IPS DF 4.7 (cell line): ENCODE measurements at regions not wholly inside any gene's neighbourhood (a gene's known extent, or its start where the extent isn't known, plus 50 kb on each side); places are given as distances from the start of the nearest gene placed in this dataset.
A peak's percentile ranks its signal among the peaks of the same experiment; 100 is the strongest.
"Not testable (repeated sequence)": the region's sequence is repeated elsewhere in the genome, so short reads cannot be mapped to it uniquely, and the experiment has no call there.

Experiments
- DNase-seq: peaks from one replicate; pipeline ENCODE4 v3.0.0-alpha.2; 2013; ENCODE audit warnings: low spot score; ENCODE audit errors: extremely low read depth

- DNase-seq: no peak
Measured at GRCh38 chr6:85971238-85971637, 328.6 kb upstream of the SYNCRIP start.

DNA sequence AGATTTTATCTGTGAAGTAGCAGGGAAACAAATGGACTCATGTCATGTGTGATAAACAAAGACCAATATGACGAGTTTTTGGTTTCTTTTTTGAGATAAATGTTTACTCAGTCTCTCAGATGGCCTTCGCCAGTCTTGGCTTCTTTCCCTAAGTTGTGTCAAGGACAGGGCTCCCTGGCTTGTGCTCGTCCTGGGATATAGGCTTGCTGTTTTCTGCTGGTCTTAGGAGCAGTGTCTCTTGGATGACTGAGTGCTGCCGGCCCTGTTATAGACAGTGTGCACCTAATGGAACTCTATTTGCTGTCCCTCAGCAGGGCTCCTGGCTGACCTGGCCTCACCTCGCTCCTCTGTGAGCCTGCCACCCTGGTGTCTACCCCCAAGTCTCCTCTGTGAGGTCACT lies 324.1 kb upstream of the SYNCRIP start:
- DNase-seq: no peak

GRCh38 chr6:85961746-85962145 lies 319.1 kb upstream of the SYNCRIP start:
- no peak for DNase-seq

DNA sequence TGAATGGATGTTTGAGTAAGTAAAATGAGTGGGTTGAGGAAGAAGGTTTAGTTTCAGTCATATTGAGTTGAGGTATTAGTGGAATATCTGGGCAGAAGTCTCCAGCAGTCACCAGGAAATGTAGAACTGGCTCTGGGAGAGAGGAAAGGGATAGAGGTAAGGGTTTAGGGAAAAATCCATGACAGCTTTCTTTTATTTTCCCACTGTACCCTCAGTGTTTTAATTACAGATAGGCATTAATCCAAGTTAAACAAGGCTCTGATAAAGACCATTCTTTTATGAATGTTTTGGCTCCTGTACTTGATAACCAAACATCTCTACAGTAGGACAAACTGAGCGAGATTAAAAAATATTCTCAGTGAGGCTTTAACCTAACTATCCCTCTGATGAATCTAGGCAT lies 318.4 kb upstream of the SYNCRIP start:
- no peak for DNase-seq

GRCh38 chr6:85948481-85948880 lies 305.8 kb upstream of the SYNCRIP start:
- no peak for DNase-seq

DNA sequence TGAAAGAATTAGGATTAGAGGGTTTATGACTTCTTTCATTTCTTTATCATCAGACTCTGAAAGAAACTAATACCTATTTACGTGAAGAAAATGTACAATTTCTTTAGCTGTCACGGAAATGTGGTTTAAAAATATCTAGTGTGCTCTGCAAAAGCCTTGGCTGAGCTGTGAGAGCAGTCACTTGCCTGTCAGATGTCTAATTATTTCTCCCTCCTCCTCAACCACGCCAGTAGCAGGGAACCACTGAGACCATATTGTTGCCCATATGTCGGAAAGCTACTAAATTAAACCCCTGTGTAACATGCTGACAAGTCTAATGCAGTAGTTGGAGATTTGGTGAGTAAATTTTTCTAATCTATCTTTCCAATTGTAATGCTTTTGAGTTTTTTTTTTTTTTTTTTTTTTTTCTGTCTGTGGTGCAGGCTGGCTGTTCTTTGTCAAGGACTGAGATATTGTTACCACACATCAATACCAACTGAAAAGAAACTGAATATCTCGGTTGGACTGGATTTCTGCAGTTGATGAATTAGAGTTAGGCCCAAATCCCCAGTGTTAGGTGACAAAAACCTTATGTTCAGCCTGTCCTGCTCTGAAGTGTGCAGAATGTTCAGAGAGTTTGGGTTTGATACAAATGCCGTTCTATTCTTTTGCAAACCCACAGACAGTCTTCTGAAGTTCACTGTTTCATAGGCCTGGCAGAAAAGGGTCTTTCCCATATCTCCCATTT lies 302.9 kb upstream of the SYNCRIP start:
- DNase-seq: no peak

DNA sequence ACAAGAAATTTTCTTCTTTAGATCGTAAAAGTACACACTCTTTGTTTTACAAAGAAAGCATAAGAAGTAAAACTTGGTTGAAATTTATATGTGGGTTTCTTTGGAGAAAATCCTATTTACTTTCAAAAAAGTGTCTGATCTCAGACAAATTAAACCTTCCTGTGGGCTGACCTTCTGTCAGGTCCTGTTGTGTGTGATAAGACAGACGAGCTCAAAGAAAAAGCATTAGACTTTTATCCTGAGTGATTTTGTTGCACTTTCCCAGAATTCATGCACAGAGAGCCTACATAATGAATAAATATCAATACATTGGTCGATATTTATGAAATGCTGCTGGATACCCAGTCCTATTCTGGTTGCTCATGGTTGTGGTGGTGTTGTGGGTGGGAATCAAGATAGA lies 302.1 kb upstream of the SYNCRIP start:
- DNase-seq: no peak

GRCh38 chr6:85942844-85943243 lies 300.2 kb upstream of the SYNCRIP start:
- no peak for DNase-seq

- no peak for DNase-seq
Measured at GRCh38 chr6:85936916-85937315, 294.2 kb upstream of the SYNCRIP start.

DNA sequence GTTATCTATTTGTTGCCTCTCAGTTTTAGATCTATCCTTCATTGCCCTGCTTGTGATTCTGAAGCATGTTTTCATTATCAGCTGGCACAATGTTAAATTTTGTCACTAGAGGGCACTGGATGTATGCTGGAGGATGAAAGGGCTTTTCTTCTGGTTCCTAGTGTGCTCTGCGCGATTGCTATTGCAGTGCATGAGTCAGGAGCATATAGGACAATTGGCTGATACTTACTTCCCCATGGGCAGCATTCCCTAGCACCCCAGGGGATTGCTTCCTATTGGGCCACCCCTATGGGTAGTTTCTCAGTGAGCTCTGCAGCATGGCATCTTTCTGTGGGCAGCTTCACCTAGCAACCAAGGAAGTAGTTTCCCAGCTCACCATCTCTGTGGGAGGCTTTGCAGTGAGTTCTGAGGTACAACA lies 280.3 kb upstream of the SYNCRIP start:
- peak; percentile 51 for DNase-seq

DNA sequence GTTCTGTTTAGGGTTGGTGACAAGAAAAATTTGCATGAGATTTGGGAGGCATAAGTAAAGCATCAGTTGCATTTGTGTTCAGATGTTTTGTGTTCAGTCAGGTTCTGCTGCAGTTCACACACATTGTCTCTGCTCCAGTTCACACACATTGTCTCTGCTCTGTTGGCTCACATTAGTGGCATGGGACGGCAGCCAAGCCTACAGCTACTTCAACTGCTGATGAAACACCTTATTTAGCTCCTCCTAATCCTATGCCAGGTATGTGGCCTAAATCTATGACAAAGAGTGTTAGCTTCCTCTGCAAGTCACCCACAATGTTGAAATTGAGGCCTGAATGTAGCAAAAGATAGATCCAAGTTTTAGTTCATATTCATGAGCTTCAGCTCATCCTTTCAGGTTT lies 278.1 kb upstream of the SYNCRIP start:
- no peak for DNase-seq

DNA sequence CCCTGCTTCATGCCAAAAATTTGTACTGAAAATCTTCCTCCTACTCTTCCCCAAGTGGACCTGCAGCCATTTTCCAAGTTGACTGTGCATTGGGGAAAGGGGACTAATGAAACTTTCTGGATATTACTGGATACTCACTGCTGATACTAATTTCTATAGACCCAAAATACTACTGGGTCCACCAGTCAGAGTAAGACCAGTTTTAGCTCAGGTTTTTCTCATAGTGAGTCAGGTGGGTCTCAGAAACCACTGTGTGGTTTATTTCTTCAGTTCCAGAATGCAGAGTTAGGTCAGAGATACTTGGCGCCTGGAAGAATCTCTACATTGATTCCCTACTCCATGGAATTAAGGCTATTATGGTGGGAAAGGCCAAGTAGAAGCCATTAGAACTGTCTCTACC lies 274.8 kb upstream of the SYNCRIP start:
- no peak for DNase-seq

DNA sequence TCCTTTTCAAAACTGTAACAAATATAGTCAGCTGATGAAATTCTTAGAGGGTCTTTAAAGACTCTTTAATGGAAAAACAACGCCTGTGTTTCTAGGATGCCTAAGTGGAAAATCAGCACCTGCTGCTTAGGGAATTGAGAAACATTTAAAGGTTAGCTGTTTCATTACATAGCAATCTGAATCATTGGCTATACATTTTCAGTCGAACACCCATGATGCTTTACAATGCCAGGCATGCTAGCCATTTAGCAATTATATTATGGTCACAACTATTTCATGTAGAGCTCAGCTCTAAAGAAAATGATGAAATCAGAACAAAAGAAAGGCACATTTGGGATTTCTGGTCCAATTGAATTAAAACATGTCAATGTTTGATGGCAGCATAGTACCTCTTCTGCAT lies 270.3 kb upstream of the SYNCRIP start:
- DNase-seq: no peak

GRCh38 chr6:85912582-85912981 lies 269.9 kb upstream of the SYNCRIP start:
- DNase-seq: no peak

DNA sequence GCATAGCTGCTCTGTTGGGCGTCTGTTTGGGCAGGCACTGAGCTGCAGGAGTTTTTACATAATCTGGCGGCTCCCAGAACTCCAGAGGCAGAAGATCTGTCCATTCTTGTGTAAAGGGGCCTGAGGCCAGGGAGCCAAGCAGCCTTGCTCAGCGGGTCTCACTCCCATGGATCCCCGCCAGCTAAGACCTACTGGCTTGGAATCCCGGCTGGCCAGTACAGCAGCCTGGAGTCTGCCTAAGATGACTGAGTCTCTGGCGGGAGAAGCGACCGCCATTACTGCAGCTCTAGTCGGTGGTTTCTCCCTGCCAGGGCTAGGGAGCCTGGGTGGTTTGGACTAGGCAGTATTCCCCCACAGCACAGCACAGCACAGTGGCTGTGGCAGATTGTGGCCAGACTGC lies 268.4 kb upstream of the SYNCRIP start:
- DNase-seq: no peak

- not testable (repeated sequence) for DNase-seq
Measured at GRCh38 chr6:85908120-85908519, 265.4 kb upstream of the SYNCRIP start.

DNA sequence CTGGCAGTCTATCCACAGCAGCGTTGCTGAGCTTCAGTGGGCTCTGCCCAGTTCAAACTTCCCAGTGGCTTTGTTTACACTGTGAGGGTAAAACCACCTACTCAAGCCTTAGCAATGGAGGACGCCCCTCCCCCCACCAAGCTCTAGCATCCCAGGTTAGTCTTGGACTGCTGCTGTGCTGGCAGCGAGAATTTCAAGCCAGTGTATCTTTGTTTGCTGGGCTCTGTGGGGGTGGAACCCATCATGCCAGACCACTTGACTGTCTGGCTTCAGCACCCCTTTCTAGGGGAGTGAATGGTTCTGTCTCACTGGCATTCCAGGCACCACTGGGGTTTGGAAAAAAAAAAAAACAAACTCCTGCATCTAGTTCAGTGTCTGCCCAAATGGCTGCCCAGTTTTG lies 249.7 kb upstream of the SYNCRIP start:
- DNase-seq: no peak

DNA sequence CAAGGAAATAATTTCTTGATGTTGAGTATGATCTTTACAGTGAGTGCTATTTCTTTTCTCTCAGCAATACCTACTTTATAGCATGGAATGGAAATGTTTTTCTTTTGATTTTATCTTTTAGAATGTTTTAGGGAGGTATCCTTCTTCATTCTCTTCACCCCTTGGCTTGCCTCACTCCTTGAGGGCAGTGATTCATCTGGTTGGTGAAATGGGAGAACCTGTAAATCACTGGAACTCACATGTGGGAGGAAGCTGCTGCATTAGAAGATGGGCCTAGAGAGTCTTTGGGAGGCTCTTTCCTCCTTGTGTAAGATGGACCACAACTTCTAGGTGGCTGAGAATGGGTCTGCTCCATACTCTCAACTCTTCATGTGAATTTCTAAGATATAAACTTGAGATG lies 244.8 kb upstream of the SYNCRIP start:
- no peak for DNase-seq

DNA sequence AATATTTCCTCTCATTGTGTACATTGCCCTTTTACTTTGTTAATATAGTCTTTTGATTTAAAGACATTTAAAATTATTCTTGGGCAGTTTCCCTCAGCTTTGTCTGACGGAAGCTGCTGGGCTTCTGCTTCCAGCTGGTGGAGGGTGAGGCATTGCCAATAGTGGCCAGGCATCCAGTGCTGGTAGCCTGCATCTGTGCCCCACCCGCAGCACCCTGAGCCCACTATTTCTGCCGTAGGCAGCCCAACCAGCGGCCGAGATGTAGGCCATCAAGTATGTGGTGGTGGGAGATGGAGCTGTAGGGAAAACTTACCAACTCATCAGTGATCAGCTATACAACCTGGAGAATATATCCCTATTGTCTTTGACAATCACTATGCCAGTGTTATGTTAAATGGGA lies 226.0 kb upstream of the SYNCRIP start:
- DNase-seq: no peak

DNA sequence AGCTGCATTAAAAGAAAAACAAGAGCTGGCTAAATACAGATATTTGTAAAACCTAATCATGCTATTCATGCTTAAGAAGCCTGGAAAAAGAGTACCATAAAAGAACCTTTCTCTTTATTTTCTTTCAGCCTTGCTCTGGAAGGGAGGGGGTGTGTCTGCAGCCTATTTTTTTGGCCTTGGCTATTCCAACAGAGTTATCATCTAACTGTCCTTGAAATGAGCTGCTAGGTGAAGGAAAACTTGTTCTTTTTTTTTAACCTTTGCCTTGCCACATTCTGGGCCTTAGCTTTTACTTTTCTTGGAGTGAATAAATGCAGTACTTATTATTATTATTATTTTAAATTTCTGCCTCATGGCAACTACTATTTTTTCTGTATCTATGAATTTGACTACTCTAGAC lies 224.9 kb upstream of the SYNCRIP start:
- no peak for DNase-seq

DNA sequence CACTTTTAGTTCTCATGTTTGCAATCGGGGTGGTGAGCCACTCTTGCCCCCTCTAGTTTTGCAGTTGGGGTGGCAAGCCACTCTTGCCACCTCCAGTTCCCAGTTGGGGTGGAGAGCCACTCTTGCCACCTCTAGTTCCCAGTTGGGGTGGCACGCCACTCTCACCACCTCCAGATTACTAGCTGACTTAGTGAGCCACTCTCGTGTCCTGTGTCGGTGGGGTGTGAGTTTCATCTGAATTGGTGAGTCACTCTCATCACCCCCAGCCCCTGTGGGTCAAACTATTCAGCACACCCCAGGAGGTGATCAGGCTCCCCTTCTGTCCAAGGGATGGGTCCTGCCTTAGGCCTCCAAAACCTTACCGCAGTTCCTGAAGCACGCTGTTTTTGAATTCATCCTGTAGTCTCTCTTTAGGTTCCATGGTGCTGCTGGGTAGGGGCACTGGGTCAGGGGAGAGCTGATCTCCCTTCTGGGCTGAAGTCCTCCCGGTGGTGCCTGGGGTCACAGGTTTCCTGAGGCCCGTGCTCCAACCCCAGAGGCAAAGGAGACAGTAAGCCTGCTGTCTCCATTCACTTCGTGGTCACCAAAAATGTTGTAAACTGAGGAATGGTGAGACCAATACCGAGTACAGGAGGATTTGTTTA lies 224.2 kb upstream of the SYNCRIP start:
- DNase-seq: no peak

- DNase-seq: no peak
Measured at GRCh38 chr6:85866370-85866730, 223.7 kb upstream of the SYNCRIP start.
